AG20443 (cell line): ENCODE measurements at regions not wholly inside any gene's neighbourhood (a gene's known extent, or its start where the extent isn't known, plus 50 kb on each side); places are given as distances from the start of the nearest gene placed in this dataset.
A peak's percentile ranks its signal among the peaks of the same experiment; 100 is the strongest.

Experiments
- DNase-seq: peaks from one replicate; pipeline ENCODE4 v3.0.0; 2012; ENCODE audit warnings: low spot score, mixed read lengths

DNA sequence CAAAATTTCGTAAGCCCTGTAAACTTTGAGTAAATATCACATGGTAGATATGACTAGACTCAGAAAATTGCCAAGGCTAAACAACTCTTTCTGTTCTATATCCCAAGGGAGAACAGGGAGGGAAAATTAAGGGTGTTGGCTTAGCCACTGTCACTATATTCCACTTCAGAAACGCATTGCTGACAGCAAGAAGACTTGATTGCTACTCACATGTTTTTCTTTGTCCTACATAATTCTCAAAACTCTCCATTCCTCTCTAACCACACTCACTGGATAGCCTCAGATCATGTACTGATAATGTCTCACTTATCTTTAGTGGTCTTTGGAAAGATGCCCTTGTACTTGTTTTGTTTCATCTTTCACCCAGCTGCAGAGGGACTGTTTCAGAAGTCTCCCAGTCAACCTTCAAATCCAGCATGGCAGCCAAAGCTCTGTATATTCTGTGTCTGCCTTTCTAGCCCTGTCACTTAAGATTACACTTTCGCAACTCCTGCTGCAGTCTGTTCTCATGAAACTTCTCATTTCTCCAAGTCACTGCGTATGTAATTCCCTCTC is 582.4 kb upstream of the FZD8 start:
- DNase-seq: no peak

DNA sequence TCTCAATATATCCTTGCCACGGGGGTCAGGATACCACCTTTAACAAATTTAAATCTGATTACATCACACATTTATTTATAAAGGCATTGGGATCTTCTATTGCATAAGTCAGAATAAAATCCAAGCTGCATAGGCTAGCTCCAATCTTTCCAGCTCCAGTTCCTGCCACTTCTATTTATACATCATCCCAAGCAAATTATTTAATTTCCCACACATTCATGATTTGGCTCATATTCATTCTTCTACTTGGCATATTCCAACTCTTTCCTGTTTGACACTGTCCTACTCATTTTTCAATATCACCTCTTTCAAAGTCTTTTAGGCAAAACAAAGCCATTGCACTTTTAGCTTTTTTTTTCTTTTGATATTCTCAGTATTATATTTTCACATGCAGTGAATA is 579.0 kb upstream of the FZD8 start:
- no peak for DNase-seq

DNA sequence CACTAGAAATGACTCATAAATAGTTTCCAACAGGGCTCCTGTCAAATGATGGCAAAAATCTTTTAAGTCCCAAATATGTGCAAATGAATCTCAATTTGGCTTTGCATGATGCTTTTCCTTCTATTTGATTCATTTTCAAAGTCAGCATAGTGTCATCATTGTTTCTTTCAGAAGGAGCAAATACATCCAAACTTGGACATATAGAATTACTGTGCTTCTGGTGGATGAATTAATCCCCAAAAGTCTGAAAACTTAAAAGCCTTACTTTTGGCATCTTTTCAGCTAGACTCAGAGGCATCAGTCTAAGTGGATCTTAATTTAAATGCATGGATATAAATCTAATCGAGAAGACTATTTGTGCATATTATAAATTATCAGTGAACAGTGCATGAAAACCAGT is 578.1 kb upstream of the FZD8 start:
- no peak for DNase-seq

DNA sequence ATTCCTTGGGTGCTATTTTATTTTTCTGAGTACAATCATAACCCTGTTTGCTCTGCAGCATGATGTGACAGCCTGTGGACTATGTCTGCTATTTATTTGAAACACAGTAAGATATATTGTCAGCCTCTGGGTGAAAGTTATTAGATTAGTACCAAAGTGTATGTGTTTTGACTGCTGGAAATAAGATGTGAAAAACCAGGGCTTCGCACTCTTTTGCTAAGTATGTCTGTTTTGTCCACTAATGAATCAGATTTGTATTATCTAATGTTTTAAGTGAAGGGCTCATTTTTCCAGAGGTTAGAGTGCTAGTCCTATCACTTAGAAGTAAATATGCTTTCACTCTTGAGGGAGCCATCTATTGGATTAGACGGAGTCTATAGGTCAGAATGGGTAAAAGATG is 569.8 kb upstream of the FZD8 start:
- no peak for DNase-seq

DNA sequence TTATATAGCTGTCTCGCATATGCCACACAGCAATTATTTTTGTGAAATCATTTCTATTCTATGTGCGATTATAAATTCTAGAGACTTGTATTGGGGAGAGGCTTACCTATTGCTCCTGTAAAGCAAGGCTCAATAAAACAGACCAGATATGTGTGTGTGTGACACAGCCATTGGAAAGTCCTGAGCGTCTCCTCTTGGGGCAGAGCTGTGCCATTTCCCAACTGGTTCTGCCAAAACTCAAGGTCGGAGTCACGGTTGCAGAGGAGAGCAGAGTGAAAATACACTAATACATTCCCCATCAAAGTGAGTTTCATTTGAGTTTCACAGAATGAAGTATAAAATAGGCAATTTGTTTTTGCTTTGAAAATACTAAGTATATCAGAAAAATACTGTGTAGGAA is 567.4 kb upstream of the FZD8 start:
- no peak for DNase-seq

DNA sequence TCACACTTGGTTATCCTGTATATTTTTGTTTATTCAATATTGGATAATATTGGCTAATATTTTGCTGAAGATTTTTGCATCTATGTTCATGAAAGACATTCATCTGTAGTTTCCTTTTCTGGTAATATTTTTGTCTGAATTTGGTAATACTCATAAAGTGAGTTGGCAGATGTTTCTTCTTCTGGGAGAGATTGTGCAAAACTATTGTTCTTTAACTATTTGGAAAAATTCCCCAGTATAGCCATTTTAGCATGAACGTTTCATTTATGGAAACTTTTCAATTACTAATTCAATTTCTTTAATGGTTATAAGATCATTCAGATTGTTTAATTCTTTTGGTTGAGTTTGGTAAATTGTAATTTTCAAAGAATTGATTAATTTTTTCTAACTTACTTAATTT is 560.8 kb upstream of the FZD8 start:
- no peak for DNase-seq

DNA sequence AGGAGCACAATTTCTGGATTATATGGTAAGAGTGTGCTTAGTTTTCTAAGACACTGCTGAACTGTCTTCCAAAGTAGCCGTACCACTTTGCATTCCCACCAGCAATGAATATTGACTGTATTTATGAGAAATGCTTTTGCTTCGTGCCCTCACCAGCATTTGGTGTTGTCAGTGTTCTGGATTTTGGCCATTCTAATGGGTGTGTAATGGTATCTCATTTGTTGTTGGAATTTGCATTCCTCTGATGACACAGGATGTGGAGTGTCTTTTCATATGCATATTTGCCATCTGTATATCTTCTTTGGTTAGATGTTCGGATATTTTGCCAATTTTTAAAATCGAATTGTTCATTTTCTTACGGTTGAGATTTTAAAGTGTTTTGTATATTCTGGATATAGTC is 558.5 kb upstream of the FZD8 start:
- no peak for DNase-seq

DNA sequence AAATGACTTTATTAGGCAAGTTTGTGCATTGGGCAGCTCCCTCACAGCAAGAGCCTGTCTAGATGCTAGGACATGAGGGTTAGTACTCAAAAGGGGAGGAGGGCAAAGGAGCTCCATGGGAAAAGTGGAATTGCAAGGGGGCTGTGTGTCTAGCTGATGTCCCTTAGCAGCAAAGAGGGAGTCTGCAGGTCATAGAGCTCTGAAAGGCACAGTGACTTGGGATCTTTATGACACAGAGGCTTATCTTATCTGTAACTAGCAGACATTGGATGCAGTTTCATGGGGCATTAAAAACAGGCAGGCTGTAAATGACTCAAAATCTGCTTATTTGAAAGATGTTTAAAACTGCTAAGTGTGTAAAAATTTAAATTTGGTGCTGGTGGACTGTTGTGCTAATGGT is 556.2 kb upstream of the FZD8 start:
- DNase-seq: no peak

DNA sequence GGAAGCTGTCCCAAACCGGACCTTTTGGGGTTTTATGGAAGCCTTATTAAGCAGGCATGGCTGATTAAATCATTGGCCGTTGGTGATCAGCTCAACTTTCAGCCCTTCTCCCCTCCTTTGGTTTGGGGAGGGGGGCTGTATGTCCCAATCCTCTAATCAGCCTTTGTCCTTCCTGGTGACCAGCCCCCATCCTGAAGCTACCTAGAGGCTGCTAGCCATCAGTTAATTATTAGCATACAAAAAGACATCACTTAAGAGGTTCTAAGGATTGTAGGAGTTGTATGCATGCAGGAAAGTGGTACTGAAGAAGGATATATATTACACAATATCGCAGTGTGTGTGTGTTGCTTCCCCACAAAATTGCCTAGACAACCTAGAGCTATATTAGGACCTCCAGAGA is 553.3 kb upstream of the FZD8 start:
- no peak for DNase-seq

DNA sequence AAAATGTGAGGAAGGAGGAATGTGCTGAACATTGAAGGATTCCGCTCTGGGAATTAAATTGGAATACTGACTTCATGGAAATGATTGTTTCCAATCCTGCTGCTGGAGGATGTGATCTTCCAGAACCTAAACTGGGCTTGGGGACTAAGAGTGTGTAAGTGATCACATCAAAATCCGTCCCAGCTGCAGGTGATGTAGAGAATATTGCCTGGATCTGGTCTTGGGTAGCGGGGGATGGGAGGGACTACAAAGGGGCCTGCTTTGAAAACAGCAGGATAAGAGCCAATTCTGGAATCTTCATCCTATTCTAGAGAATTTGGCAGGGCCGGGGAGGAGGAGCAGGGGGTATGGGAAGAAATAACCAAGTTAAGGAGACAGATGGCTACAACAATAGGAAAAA is 552.2 kb upstream of the FZD8 start:
- DNase-seq: no peak

DNA sequence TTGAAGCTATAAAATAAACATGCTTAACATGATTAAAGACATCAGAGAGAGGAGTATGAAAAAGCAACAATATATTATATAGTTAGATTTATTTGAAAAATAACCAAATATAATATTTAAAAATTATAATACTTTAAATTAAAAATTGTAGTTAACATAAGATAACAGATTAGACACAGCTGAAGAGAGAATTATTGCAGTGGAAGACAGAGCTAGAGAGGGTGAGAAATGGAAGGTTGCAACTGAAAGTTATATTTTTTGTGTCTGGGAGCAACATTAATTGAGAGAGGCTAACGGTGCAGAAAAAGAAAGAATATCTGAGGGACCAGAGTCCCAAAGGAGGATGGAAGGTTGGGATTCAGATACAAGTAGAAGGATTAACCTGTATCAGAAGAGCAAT is 548.9 kb upstream of the FZD8 start:
- no peak for DNase-seq

DNA sequence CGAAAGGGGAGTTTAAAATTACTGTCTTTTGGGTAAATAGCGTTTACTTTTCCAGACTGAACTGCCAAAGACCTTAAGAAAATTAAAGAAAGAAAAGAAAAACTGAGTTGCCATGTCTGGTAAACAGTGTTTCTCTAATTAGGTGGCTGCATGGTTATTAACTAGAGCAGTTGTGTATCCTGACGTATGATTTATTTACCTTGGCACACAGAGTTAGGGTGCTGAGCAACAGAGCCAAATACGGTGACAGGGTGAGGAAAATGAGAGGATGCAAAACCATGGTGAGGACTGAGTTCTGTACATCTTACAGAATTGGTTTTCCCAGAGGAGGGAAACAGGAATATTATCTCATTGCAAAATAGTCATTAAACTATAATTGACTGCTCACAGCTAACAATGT is 546.4 kb upstream of the FZD8 start:
- no peak for DNase-seq

DNA sequence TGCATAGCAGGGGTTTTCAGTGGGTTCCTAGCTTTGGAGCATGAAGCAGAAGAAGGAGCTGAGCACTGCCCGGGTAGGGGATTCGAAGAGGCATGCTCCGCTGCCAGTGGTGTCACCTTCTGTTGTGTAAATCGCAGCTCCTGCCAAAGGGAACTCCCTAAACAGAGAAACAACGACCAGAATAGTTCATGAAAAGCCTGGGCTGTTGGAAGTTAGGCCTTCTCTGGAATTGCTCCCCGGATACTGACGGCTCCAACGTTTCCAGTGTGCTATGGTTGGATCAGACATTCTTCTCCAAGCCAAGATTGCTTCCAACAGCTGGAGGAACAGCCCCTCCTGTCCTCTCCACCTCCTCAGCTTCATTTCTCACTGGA is 546.0 kb upstream of the FZD8 start:
- peak; percentile 27 for DNase-seq

DNA sequence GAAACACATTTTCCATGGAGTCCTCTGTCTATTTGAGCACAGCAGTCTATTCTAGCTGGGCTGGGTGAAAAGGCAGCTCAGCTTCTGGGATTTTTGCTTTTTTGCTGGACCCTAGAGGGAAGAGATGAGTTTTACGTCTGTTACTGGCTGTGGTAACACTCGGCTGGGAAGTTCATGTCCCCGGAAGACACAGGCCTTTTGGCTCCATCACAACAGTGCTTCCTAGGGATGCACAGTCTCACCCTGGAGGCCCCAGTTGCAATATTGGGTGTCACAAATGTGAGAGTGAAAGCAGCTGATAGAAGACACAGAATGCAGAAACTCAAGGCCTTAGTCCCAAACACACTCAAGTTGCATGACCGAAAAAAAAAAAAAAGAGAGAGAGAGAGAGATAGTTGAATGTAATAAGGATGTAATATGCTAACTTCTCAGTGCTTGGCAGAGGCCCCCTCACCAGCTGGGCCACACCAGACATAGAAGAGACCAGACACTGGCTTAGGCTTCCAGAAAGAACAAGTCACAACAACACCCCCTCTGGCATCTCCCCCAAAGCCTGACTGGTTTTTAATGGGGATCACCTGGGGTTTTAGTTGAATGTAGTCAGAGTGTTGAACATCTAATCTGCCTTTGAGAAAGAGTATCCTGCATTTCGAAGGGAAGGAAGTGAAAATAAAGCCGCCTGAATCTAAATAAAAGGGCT is 545.4 kb upstream of the FZD8 start:
- DNase-seq: no peak

DNA sequence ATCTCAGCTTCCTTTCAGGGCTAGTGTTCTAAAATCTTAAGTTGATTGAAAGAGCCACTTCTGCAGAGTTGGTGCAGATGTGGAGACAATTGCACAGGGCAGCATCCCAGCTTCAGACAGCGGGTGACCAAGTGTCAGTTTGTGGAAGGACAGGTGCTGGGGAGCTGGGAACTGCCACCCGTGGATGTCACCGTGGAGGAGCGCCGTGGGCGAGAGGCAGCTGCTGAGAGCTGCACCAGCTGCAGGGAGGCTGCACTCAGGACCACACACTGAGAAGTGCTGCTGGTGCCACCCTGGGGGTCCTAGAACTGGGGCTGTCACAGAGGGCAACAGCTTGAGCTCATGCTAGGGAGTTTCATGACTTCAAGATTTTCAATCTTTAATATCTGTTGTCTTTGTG is 543.0 kb upstream of the FZD8 start:
- DNase-seq: no peak

DNA sequence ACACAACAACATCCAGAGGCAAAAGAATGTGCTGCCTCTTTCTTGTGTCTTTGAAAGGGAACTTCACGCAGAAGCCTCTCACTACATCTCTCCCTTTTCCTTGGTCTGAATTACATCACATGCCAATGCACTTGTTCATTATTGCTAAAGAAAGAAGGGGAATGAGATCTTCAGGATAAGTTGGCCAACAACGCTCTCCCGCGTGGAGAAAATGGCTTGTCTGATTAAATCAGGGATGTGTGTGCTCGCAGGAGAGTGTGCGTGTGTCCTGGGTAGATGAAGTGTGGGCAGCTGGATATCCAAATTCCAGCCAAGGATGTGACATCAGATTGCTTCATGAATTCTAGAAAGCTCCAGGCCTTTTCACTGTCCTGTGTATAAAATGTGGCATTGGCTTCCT is 541.6 kb upstream of the FZD8 start:
- DNase-seq: no peak

DNA sequence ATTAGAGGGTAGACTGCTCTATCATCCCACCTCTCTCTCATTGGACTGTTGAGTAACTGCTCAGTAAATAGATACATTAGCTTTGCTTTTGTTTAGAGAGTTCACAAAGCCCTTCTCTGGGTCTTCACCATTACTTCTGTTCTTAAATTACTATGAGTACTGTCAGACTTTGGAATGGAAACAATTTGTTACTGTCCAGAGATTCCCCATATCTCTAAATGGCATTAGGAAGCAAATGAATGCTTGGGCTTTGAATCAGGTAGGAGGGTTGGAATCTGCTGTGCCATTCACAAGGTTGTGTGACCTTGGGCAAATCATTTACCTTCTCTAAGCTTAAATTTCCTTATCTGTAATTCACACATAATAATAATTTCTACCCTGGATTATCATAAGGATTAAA is 541.0 kb upstream of the FZD8 start:
- no peak for DNase-seq

DNA sequence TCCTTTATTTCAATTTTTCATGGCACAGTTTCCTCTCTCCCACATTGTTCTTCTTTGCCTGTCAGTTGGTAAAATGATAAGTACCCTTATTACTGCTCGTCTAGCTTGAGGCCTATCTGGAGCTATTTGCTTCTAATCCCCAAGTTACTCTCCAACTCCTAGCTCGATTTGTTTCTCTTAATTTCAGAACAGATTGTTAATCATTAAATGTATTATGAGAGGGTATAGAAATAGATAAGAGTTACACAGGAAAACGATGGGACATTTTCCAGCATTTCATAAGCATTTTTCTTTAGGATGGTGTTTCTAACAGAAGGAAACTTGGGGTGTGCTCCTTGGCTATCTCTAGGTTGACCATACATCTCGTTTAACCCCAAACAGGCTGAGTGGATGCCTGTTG is 540.5 kb upstream of the FZD8 start:
- DNase-seq: no peak

DNA sequence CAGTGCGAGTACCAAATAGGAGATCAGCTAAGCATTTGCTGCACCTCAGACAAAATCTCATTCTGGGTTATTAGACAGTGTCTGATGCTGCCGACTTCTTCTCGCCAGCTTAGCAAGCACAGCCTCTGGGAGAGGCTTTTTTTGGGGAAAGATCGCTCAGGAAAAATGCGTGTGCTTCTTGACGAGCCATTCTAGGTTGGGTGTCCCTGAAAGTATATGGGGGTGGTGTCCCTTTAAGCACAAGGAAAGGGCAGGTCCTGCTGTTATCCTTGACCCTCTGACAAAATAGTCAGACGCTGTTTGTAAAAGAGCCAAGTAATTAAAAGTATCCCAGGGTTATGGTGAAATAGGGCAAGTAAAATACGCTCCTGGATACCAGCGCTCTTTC is 540.1 kb upstream of the FZD8 start:
- peak; percentile 32 for DNase-seq

DNA sequence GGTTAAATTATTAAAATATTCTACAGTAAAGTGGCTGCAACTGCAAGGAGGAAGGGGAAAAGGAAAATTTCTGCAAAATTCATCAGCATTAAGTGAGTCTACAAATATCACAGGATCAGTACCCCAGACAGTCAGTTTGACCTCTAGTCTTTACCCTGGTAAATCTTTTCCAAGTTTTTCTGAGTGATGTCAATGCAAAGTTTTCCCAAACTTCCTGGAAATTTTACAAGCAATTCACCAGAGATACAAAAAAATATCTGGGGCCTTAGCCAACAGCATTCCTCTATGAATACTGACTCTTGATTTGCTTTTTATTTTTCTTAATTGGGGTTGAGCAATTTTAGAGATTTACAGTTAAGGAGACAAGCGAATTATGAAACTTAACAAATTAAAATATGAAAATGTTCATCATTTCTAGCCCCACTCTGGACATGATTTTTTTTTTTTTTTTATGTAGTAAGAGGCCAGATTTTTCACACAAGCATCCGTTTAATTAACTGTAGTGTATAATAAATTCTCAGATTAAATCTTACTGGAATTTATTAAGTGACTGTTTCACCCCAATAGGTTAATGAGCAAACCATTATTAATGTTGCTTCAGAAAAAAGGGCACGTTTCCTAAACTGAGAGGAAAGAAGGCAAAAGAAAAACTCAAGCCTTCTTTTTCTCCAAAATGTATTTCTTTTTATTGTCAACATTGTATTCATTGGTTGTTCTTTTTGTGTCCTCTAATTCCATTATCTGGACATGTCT is 539.5 kb upstream of the FZD8 start:
- peak; percentile 45 for DNase-seq

DNA sequence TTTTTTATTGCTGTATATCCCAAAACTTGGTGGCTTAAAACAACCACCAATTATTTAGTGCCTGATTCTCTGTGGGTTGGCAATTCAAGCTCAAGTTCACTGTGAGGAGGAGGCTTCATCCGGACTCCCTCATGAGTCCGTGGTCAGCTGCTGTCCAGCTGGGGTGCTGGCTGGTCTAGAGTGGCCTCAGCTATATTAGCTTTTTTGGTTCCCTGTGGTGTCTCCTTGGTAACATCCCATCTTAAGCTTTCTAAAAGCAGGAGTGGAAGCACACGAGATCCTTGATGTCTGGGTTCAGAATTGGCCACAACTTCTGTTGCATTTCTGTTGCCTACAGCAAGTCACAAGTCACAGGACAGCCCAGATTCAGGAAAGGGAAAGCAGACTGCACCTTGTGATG is 536.5 kb upstream of the FZD8 start:
- DNase-seq: no peak

DNA sequence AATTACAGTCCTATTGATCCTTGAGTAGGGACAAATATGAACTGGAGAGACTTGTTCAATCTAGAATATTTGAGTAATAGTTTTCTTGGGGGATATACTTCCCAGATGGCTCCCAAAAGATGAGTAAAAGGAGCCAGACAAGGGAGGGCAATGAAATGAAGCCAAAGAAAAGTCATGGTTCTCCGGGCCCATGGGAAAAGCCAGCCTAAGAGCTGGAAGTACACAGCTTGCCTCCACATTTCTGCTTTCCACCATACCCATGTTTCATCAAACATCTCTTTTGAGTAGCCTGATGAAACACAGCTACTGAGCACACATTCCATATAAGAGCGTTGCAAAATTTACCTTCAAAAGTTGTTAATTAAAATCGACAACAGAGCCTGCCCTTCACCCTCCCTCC is 535.0 kb upstream of the FZD8 start:
- no peak for DNase-seq

DNA sequence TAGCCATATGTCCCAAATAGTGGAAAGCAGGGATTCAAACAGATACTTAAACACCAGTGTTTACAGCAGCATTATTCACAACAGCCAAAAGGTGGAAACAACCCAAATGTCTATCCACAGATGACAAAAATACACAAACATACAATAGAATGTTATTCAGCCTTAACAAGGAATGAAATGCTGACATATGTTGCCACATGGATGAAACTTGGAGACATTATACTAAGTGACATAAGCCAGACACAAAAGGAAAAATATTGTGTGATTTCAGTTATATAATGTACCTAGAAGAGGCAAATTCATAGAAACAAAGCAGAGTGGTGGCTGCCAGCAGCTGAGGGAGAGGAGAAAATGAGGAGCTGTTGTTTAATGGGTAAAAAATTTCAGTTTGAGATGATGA is 533.9 kb upstream of the FZD8 start:
- no peak for DNase-seq

DNA sequence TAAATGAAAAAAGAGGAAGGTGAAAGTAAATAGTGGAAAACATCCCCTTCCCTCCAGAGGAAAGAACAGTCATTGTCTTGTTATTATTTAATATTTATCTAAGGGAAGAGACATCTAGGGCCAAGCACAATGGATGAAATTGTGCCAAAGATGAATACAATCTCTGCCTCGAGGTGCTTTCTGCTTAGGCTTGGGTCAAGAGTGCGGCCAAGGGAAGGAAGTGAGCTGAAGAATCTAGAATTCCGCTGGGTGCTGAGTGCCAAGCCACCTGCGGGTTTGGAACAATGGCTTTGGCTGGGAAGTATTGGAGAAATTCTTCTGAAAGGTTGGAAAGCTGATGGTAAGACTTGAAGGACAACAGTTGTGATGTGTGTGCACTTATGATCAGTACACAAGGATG is 531.3 kb upstream of the FZD8 start:
- no peak for DNase-seq
